ENCODE measurements at regions not wholly inside any gene's neighbourhood (a gene's known extent, or its start where the extent isn't known, plus 50 kb on each side); places are given as distances from the start of the nearest gene placed in this dataset.

- peak; percentile 54 for DNase-seq
These were observed 123.1 kb downstream of the RPS12 start for GRCh38 chr6:132937466-132937906.

- DNase-seq, result no peak
These were observed 134.5 kb downstream of the RPS12 start for GRCh38 chr6:132948889-132949288.

GRCh38 chr6:132950566-132950965 is 136.2 kb downstream of the RPS12 start:
- DNase-seq, result no peak

GRCh38 chr6:132952031-132952867 is 137.9 kb downstream of the RPS12 start:
- no peak for DNase-seq

GRCh38 chr6:132952986-132953385 is 138.6 kb downstream of the RPS12 start:
- DNase-seq, result no peak

- DNase-seq, result no peak
These were observed 139.9 kb downstream of the RPS12 start for GRCh38 chr6:132954222-132954621.

GRCh38 chr6:132954936-132955335 is 140.6 kb downstream of the RPS12 start:
- DNase-seq, result no peak

GRCh38 chr6:132959639-132960326 is 145.4 kb downstream of the RPS12 start:
- DNase-seq, result no peak

GRCh38 chr6:132960720-132961119 is 146.4 kb downstream of the RPS12 start:
- no peak for DNase-seq

- DNase-seq, result no peak
These were observed 146.8 kb downstream of the RPS12 start for GRCh38 chr6:132961122-132961521.

- DNase-seq, result no peak
These were observed 147.2 kb downstream of the RPS12 start for GRCh38 chr6:132961610-132962009.

- DNase-seq, result peak; percentile 74
These were observed 148.8 kb downstream of the RPS12 start for GRCh38 chr6:132962936-132963868.

- DNase-seq, result peak; percentile 45
These were observed 149.9 kb downstream of the RPS12 start for GRCh38 chr6:132964101-132964867.

GRCh38 chr6:132964868-132965382 is 150.6 kb downstream of the RPS12 start:
- DNase-seq, result no peak

- DNase-seq, result no peak
These were observed 153.5 kb downstream of the RPS12 start for GRCh38 chr6:132967871-132968270.

GRCh38 chr6:132968419-132968950 is 154.1 kb downstream of the RPS12 start:
- DNase-seq, result no peak

- DNase-seq, result no peak
These were observed 154.8 kb downstream of the RPS12 start for GRCh38 chr6:132969196-132969595.

- no peak for DNase-seq
These were observed 157.3 kb downstream of the RPS12 start for GRCh38 chr6:132971676-132972075.

- no peak for DNase-seq
These were observed 157.9 kb downstream of the RPS12 start for GRCh38 chr6:132972254-132972653.

GRCh38 chr6:132972971-132973370 is 158.6 kb downstream of the RPS12 start:
- peak; percentile 48 for DNase-seq

GRCh38 chr6:132973514-132973993 is 159.2 kb downstream of the RPS12 start:
- DNase-seq, result peak; percentile 88

GRCh38 chr6:132974122-132974521 is 159.8 kb downstream of the RPS12 start:
- no peak for DNase-seq

Data from NCI-H1105 treated with DMSO at 0.1 percent for 48 hours (cell line).